CD4-positive, alpha-beta T cell treated with Interleukin-10 for 1 hour (primary cell): ENCODE measurements at regions not wholly inside any gene's neighbourhood (a gene's known extent, or its start where the extent isn't known, plus 50 kb on each side); places are given as distances from the start of the nearest gene placed in this dataset.
A peak's percentile ranks its signal among the peaks of the same experiment; 100 is the strongest.
"Not testable (repeated sequence)": the region's sequence is repeated elsewhere in the genome, so short reads cannot be mapped to it uniquely, and the experiment has no call there.

ENCODE experiments used
- DNase-seq: peaks from one replicate; pipeline ENCODE4 v3.0.0-alpha.2; 2020

DNA sequence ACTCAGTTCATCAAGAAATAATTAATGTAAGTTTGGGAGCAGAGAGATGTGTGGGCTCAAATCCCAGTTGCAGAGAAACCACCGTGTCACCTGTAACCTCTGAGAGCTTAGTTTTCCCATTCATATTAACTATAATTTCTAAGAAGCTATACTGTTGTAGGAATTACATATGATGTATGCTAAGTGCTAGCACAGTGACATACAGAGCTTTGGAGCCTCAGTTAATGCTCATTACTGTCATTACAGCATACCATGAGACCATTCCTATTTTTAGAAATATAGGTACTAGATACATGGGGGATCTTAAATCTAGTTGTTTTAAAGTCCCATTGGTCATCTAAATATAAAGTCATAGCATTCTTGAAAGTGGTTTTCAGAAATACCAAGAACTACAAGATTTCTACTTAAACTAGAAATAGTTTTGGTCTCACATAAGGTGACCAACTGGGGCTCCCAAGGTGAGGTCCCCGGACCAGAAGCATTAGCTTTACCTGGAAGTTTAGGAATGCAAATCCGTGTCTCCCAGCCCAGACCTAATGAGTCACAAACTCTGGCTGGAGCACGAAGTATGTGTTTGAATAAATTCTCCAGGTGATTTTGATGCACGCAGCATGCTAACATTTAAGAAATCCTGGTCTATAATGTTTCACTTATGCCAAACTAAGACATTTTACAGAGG lies 144.6 kb downstream of the LACC1 start:
- no peak for DNase-seq

DNA sequence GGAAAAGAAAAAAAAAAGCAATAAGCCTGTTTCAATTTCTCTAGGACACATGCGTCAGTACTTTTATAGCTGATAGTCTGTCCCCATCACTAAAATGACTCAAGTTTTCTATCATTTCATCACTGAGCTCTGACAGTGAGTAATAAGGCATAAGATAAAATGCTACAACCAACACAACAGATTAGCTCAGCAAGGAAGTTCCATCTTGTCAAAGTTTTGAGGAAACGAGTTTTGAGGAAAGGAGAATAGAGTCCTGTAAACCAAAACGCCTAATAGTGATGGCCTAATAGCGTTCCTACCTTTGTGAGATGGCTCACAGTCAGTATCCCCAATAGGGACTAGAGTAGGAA lies 145.1 kb downstream of the LACC1 start:
- DNase-seq: no peak

DNA sequence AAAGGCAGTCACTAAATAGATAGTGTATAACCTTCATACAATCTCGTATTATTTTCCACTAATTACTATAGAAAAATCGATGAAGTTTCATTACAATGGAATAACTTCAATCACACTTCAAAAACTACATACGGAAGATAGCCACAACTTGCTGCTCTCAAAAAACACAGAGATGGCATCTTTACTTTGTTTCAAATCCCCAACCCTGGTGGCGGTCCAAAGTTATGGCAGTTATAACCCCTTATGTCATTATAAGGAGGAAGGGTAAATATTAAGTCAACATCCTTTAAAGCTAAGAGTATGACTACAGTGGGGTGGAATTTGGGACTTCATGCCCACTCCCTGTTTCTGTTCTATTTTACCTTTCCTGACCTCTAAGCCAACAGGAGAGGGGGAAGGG lies 146.5 kb downstream of the LACC1 start:
- no peak for DNase-seq

DNA sequence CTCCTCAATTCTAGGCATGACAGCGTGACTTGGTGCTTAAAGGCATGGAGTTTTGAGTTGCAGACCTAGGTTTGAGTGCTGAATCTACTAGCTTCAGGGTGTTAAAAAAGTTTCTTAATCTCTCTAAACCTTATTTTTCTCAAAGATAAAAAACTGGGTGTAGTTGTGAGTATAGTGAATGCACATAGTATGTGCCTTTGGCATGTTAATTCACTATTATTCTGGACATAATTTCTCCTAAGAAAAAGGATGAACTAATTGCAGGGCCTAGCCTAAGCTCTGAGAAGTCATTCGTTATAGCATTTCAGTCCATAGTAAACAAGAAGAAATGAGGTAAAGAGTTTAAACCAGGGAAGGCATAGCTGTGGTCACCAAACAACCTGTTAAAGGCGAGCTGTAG lies 149.0 kb downstream of the LACC1 start:
- no peak for DNase-seq

DNA sequence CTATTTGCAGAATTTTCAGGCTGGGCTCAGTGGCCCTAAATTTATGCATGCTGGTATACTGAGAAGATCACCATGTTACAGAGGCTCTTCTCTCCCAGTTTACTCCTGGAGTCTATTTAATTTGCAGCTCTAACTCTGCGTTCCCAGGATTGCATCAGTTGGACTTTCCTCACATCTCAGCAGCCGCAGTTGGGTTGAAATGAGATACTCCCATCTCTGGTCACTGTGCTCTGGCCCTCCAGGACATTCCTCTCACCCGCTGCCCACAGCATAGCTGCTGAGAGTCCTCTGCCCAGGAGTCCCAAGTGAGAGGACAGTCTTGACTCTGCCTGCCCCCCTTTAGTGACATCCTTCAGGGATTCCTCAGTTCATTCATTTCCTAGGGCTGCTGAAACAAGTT lies 150.9 kb downstream of the LACC1 start:
- DNase-seq: no peak

DNA sequence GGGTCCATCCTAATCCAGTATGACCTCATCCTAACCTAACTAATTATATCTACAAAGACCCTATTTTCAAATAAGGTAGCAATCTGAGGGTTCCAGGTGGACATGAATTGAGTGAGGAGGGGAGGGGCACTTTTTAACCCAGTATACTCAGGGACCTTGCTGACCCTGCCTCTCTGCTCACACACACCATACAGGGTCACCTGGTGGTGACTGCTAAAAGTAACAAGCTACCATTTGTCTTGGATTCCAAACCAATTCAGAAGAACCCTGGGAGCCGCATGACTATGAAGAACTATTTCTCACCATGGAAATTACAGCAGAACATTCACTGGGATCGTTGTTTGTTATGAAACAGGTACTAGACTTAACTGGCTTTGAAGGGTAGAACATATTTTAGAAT lies 151.9 kb downstream of the LACC1 start:
- no peak for DNase-seq

DNA sequence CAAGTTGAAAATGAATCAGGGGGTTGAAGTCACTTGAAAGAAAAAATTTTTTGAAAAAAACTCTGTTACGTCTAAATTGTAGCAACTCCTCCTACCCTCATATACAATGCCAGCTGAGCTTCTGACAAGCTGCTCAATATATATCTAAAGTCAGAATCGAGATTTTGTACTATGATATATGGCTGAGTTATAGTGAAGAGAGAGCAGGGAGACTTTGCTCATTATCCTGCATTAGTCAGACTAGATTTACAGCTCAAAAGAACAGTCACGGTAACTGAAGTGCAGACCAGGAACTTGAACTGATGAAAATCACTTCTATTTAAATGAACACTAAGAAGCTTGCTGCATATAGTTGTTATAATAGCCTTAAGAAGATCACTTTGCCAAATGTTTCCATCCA lies 153.1 kb downstream of the LACC1 start:
- DNase-seq: no peak

DNA sequence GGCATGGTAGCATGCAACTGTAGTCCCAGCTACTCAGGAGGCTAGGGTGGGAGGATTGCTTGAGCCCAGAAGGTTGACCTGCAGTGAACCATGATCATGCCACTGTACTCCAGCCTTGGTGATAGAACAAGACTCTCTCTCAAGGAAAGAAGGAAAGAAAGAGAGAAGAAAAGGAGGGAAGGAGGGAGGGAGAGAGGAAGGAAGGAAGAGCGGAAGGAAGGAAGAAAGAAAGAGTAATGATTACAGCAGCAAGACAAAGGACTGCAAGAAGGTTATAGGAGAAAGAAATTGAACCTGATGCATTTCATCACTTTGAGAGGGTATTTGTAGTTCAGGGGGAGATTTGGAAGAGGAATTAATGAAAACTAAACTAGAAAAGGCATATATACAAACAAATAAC lies 155.7 kb downstream of the LACC1 start:
- no peak for DNase-seq

DNA sequence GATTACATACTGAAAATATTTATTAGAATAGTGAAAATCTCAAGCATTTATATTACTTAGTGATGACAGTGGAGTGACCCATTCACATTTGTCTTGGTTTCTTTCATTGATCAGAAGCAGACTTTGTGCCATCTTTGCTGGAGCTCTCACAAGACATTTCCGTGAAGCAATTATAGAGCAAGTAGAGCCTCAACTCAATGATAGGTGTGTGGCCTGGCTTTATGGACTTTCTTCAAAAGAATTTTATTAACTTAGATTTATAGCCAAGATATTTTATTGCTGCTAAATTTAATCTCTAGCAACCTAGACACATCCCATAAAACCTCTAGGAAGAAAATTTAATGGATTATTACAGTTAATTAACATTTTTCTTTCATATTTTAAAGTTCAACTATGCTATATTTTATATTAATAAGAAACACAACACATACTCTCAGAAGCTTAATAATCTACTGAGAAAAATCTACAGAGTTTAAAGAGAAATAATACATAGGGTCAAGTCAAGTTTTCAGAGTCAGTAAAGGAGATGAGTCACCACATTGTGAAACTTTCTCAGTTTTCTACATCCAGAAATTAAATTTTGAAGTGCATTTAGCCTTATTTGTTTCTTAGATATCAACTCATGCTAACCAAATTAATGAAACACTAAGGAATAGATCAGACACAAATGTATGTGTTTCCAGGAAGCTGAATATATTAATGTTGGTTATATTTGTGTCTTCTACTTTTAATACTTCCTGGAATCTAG lies 160.5 kb downstream of the LACC1 start:
- no peak for DNase-seq

DNA sequence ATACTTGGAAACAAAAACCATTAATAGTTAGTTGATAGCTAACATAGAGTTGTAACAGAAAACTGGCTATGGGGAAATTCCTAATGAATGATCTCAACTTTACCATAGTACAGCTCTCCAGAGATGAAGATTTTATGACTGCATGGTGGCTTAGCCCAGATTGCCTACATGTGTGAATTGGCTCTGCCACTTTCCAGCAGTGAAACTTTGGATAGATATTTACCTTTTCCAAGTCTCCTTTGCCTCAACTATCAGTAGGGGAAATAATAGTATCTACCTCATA lies 161.1 kb downstream of the LACC1 start:
- DNase-seq: no peak

DNA sequence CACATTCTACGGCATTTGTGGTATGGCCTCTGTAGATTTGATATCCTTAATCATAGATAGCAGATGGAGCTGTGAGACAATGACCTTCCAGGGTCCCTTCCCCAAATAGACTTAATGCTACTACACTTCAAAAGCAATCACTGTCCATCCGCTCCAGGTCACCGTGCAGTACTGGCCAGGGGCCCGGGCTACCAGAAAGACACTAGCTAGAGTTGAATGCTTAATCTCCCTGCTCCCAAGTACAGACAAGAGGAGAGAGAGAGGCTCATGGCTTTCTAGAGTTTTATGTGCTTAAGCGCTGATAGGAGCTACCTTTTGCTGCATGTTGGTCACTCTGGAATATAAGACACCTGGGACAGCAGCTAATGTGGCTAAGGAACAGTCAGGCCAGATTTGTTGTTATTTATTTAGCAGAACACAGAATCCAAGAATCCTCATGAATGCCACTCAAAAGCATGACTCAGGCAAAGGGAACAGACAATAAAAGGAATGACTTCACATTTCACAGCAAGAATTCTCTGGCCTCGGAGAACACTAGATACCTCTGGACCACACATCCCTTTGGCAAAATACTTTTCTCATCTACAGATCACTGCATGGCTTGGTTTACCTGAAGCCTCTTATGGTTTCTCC lies 165.0 kb downstream of the LACC1 start:
- no peak for DNase-seq

DNA sequence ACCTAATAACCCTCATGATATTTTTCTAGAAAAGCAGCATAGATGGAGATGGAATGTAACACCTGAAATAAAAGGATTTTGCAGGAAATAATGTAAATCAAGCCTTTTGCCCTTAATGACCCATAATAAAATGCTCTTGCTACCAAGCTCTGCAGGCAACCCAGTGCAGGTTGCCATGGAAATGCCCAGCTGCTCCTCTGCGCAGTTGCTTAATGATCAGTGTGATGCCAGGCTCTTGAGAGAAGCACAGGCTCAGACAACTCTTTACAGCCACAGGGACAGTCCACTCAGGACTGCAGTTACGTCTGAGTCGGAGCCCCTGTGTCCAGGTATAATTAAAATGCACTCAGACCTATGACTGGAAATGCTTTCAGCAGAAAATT lies 165.5 kb downstream of the LACC1 start:
- no peak for DNase-seq

DNA sequence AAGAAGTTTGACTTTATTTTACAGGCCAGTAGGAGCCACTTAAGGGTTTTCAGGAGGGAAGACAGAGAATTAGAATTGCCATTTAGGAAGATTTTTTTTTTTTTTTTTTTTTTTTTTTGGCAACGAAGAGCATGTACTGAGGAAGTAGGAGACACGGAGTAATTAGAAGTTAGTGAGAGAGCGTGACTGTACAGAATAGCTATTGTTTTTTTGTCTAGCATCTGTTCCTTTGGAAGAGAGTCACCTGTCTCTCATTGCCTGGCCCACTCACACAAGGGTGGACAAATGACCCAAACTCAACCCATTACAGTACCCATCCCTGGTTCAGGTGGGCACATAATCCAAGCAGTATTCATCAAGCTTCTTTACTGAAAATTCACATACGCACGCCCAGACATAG lies 166.7 kb downstream of the LACC1 start:
- DNase-seq: no peak

DNA sequence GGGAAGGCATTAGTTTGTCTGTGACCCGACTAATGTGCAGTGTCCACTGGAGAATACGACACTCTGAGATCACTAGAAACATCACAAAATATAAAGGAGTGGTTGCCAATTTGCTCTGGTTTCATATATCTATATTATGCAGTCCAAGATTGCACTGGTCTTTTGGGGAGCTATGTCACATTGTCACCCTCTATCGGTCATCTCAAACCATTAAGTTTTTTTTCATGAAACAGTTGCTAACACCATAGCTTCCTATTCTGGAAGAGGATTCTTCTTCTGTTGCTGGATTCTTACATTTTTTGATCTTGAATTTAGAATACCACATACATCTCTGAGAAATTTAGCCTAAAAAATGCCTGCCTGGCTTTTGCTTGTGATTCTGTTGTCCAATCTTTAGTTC lies 168.6 kb downstream of the LACC1 start:
- no peak for DNase-seq

DNA sequence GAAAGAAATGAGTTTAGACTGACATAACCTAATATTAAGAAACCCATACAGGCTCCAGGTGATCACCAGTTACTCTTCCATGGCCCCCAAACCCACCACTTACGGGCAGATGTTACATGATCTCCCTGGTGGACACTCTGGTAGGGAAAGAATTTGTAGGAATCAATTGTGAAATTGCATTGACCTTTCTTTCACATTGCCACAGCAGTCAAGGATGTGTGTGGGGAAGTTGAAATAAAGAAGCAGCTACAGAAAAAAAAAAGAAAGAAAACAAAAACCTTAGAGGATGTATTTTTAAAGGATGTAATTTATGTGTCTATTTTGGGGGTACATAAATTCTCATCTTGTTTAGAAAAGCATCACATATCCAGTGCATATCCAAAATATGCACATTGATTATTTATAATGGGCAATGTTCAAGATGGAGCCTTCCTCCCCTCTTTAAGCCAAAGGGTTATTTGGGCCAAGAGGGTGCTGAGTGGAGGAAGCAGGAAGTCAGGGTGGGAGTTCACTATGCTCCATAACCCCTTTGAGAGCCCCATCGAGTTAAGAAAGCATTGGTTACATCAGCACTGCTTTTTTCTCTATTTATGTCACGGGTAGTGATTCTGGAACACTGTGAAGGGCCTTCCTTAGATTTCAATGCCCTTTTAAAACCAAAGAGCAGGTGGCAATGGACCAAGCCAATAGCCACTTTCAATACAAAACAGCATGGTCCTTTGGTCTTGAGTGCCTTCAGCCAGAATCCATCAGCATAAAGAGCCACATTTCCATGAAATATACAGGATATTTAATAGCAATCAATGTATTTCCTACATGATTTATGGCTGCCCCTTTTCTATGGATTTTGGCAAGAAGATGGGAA lies 169.6 kb downstream of the LACC1 start:
- no peak for DNase-seq

DNA sequence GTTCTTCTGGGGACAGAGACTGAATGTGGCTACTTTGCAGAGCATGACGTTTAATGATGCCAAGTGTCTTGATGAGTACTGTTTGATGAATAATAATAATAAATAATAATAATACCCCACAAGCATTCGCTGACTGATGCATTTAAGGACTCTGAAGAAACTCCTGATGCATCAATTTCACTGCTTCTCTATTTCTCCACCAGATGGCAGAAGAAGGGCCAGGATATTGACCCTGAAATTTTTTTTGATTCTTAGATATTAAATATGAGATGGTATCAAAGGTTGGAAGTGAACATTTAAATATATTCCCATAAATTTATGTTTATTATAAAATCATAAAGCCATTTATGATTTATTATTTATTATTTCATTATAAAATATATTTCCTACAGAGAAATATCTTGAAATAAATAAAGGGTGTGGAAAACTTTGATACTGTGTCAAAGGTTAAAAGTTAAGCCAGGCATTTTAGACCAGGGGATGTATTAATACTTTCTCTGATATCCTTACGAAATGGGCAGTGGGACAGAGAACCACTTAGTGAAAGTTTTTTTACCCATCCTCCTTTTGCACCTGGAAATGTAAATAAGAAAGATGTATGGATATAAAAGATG lies 170.9 kb downstream of the LACC1 start:
- peak; percentile 57 for DNase-seq

DNA sequence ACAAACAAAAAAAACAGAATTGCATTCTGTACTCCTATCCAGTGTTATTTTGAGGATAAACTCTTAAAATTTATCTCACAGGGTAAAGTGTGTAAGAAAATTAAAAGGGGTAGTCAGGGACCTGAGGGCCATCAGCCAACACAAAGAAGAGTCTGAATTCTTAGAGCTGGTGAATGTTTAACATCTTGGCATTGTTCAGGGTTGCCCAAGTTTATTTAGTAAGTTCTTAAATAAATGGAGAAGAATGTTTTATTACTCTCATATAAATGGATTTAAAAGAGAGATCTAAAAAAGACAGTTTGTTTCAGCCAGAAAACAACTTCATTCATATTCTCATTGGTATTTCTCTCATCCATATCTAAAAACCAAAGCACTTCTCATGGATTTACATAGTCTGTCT lies 171.7 kb downstream of the LACC1 start:
- no peak for DNase-seq

DNA sequence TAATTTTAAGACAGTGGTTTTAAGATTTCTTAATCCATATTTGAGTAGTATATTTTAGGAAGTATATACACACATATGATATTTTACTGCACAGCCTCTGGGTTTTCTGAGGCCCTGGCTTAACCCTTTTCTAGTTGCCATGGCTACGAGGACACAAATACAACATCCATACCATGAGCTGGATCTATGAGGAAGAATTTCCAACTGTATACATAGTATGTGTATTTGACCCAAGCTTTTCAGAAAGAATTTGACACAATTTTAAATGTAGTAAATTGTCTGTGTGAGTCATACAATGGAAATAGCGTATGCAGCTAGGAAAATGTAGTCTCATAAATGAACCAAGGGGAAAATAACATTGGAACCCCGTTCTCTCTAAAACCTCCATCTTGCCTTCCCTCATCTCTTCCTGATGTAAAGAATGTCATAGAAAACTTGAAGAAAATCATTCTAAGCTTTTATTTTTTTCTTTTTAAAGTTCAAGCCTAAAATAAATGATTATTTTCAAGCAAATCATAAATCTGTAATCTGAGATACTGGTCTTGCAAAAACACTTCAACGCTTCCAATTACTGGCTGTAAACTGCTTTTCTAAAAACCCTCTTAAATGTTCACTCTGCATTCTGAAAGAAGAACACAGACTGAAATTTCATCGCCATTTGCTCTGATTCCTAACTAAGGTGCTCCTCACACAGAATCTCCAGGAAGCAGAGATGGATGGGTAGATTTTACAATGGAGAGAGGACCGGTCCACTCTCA lies 172.4 kb downstream of the LACC1 start:
- no peak for DNase-seq

DNA sequence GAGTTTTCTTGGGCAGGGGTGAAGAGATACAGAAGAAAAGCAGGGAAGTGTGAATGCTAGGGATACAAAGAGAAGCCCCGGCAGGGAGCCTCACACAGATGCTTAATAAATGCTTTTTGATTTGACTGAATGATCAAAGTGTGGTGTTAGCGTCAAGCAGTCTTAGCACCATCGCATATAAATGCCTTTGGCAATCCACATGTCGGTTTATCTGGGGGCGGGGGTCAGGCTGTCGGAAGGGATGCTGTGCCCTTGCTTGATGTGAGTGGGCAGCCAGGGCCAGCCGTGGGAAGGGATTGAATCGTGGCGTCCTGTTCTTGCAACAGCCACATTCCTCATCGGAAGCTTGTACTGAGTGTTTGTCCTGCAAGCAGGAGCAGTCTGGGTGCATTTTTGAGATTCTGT lies 173.1 kb downstream of the LACC1 start:
- no peak for DNase-seq

DNA sequence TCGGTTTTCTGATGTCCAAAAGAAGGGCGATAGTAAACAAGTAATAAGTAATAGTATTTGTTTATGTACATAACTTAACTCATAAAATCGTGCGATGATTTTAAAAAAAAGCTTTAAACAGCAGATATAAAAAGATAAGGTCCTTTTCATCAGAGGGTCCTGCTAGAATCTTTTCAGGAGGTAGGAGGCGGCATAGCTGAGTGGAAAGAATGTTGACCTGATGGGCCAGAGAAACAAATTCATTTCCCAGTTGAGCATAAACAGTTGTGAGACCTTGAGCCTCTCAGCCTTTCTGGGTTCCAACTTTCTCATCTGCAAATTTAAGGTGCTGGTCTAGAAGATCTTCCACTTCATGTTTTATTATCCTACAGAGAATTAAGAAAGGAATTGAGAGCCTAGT lies 173.5 kb downstream of the LACC1 start:
- no peak for DNase-seq

DNA sequence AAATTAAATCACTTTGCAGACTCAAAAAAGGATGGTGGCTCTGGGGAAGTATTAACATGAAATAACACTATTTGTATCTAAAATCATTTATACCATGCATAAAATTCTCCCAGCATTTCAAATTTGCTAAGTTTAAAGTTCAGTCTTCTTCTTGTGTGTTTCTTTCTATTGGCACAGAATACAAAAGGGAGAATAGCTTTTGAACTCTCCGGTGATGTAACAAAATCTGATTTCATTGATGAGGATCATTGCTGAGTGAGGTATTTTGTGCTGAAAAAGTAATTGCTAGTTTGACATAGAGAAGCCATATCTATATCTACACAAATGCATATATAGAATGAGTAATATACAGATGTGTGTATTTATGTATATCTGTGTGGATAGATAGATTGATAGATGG lies 174.8 kb downstream of the LACC1 start:
- no peak for DNase-seq

DNA sequence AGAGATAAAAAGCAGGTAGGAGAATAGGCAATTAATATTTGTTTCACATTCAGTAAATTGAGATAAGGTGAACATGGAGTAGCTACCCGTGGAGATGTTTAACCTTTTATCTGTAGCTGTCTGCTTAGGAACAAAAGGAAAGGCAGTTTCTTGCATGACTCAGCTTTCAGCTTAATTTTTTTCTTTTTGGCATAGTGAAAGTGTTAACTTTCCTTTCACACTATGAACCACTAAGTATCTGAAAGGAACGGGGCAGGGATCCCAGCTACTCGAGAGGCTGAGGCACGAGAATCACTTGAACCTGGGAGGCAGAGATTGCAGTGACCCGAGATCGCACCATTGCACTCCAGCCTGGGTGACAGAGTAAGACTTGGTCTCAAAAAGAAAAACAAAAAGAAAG lies 176.0 kb downstream of the LACC1 start:
- not testable (repeated sequence) for DNase-seq

DNA sequence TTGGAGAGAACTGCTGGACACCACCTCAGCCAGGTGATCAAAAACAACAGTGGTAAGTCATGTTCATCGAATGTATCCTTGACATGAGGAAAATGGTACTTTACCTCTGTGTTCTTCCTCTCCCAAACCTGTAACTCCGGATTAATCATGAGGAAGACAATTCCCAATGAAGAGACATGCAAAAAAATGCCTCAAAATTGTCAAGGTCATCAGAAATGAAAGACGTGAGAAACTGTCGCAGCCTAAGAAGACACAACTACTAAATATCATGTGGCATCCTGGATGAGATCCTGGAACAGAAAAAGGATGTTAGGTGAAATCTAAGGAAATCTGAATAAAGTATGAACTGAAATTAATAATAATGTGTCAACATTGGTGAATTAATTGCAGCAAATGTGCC lies 178.4 kb downstream of the LACC1 start:
- DNase-seq: no peak
